Germinal center (tissue), 1 donor: ENCODE measurements at regions not wholly inside any gene's neighbourhood (a gene's known extent, or its start where the extent isn't known, plus 50 kb on each side); places are given as distances from the start of the nearest gene placed in this dataset.
"Not testable (repeated sequence)": the region's sequence is repeated elsewhere in the genome, so short reads cannot be mapped to it uniquely, and the experiment has no call there.

Experiments used
- DNase-seq: peaks from one replicate; pipeline ENCODE4 v3.0.0; 2012; ENCODE audit warnings: mixed read lengths, low spot score

DNA sequence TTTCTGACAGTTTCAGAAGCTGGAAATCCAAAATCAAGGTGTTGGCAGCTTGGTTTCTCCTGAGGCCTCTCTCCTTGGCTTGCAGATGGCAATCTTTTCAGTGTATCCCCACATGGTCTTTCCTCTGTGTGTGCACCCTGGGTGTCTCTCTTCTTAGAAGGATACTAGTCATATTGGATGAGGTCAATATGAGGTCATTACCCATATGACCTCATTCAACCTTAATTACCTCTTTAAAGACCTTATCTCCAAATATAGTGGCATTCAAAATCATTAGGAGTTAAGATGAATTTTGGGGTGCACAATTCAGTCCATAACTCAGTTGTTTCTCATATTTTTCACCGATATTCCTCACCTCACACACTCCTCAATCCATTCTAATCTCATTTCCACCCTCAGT lies 92.4 kb upstream of the TGM3 start:
- no peak for DNase-seq

DNA sequence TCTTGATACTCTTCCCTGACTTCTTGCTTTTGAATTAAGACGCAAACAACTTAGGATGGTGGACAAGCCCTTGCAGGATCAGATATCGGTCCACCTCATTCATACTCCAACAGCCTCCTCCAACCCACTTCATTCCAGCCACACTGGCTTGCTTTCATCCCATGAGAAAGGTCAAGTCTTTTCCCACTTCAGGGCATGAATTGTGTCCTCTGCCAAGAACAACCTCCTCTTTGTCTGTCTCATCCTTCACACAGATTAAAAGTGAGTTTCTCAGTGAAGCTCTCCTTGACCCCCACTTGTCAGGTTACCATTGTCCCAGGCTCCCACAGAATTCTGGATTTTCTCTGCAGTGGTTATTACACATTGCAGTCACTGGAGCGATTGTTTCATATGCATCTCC lies 91.8 kb upstream of the TGM3 start:
- DNase-seq, result no peak

- DNase-seq, result peak; percentile 75
Measured at GRCh38 chr20:2206957-2207769, 88.6 kb upstream of the TGM3 start.

- DNase-seq, result no peak
Measured at GRCh38 chr20:2207770-2208097, 88.1 kb upstream of the TGM3 start.

DNA sequence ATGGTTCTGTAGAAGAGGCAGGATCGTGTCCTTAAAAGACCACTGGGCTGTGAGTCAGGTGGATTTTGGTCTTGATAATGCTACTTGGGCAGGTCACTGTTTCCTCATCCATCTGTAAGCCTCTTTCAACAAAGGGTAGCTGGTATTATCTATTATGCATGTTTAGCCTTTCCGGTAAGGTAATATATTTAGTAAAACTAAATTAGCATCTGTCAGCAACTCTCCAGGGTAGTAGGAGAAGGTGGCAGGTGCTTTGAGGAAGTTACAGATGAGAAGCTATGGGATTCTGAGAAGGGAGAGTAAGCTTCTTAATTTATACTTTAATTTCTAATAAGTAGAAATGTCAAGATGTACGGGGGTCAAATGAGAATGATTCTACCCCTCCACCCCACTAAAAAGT lies 86.9 kb upstream of the TGM3 start:
- DNase-seq, result no peak

- no peak for DNase-seq
Measured at GRCh38 chr20:2210646-2211552, 84.9 kb upstream of the TGM3 start.

DNA sequence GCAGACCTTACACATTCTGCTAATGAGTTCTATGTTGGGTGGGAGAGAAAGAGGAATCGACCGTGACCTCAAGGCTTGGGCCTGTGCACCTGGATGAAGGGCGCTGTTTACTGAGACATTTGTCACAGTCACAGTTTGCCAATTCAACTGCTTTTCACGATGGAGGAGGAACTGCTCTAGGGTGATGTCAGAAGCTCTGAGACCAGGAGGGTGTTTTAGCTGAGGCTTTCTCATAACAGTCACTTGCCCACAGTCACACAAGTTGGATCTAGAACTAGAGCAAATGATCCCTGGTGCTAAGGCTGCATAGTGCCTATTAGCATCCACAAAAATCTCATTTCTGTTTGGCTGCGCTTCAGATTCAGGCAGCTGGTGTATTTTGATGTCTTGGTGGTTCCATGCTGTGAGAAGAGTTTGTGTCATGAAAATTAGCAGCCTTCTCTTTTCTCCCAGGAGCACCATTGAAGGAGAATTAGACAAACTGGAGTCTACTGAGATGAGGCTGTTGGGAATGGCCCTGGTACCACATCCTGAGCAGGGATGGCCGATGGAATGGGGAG lies 83.3 kb upstream of the TGM3 start:
- no peak for DNase-seq

- no peak for DNase-seq
Measured at GRCh38 chr20:2213401-2213800, 82.4 kb upstream of the TGM3 start.

GRCh38 chr20:2217857-2218539 lies 77.8 kb upstream of the TGM3 start:
- no peak for DNase-seq

- DNase-seq, result no peak
Measured at GRCh38 chr20:2219481-2220006, 76.3 kb upstream of the TGM3 start.

DNA sequence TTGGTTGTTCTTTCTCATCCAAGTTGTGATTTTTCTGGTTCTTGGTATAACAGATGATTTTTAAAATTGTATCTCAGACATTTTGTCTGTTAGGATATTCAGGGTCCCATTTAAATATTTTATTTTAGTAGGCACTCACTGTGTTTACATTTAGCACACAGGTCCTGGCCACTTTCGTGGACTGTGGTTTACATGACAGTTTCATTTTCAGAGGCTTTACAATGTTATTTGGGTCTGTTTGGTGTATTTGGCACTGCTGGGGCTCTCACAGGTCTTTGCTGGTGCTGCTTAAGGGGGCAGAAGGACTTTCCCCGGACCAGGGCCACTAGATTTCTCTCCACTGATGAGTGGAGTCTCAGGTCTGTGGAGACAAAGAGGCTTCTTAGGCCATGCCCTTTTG lies 75.5 kb upstream of the TGM3 start:
- no peak for DNase-seq

DNA sequence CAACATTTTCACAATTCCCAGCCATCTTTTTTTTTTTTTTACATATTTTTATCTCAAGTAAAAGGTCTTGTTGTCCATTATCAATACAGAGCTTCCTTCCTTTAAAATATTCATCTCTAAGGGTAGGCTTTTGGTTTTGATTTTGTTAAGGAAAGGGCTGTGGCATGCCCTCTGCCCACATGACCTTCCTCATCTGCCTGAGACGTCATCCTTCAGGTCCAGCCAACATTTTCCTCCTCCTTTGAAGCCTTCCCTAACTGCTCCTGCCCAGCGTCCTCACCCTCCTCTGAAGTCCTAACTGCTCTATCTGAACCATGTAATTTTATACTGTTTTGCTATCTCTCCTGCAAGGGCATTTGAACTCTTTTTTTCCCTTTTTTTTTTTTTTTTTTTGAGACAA lies 73.9 kb upstream of the TGM3 start:
- no peak for DNase-seq

- DNase-seq, result no peak
Measured at GRCh38 chr20:2223558-2224367, 72.0 kb upstream of the TGM3 start.

GRCh38 chr20:2224368-2224639 lies 71.5 kb upstream of the TGM3 start:
- DNase-seq, result no peak

DNA sequence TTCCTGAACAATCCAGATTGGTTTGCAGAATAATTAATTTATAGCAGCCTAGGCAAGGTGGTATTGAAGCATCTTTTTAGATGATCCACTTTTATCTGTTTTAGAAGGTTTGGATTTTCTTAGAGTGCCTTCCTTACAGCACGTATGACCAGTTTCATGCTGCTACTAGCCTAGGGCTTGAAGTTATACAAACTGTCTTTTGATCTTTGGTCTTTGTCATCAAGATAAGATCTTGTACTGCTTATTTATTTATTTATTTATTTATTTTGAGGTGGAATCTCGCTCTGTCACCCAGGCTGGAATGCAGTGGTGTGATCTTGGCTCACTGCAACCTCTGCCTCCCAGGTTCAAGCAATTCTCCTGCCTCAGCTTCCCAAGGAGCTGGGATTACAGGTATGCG lies 68.5 kb upstream of the TGM3 start:
- DNase-seq, result not testable (repeated sequence)

DNA sequence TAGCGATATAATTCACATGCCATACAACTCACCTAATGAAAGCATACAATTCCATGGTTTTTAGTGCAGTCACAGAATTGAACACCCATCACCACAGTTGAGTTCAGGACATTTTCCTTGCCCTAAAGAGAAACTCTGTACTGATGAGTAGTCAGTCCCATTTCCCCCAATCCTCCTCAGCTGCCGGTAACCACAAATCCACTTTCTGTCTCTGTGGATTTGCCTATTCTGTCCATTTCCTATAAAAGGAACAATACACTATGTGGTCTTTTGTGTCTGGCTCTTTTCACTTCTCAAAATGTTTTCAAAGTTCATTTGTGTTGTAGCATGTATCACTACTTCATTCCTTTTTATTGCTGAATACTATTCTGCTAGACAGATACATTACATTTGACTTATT lies 67.9 kb upstream of the TGM3 start:
- no peak for DNase-seq

DNA sequence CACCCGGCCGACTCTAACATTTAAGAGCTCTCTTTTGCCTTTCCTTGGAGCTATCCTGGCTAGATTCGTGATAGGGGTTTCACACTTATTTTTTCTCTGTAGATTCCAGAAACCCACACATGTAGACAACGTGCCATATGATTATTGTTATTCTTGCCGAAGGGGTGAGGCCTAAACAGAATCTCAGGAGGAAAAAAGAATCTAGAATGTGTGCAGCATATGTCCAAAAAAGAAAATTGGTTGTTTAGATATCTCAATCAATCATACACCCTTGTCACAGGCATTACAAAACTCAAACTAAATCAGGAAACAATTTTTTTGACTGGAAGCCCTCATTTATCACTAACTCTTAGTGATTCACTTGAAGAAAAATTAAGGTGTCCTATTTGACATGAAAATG lies 66.9 kb upstream of the TGM3 start:
- DNase-seq, result no peak

- DNase-seq, result no peak
Measured at GRCh38 chr20:2230726-2231488, 64.9 kb upstream of the TGM3 start.

- DNase-seq, result no peak
Measured at GRCh38 chr20:2231701-2232100, 64.1 kb upstream of the TGM3 start.

DNA sequence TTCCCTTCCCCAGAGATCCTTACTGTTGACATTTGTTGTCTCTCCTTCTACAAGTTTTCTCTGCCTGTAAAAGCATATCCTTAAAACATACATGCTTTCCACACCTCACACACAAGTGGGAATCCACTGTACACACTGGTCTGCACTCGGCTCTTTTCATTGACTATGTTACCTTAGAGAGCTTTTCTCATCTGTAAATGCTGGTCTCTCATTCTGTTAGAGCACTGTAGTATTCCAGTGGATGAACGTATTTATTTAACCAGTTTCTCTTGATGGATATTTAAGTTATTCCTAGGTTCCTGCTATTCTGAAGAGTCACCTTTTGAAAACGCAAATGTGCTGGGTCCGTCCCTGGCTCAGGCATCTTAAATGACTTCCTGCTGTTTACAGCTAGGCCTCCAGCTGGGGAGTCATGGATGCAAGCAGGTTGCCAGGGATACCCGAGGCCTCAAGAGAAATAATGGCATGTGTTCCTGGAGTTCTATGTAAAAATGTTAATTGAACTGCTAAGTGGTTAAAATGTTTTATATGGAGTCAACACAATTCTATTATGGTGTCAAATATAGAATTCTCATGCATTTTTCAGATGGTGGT lies 61.1 kb upstream of the TGM3 start:
- no peak for DNase-seq

GRCh38 chr20:2236256-2236655 lies 59.5 kb upstream of the TGM3 start:
- DNase-seq, result no peak
